ENCODE measurements at regions not wholly inside any gene's neighbourhood (a gene's known extent, or its start where the extent isn't known, plus 50 kb on each side); places are given as distances from the start of the nearest gene placed in this dataset.

DNA sequence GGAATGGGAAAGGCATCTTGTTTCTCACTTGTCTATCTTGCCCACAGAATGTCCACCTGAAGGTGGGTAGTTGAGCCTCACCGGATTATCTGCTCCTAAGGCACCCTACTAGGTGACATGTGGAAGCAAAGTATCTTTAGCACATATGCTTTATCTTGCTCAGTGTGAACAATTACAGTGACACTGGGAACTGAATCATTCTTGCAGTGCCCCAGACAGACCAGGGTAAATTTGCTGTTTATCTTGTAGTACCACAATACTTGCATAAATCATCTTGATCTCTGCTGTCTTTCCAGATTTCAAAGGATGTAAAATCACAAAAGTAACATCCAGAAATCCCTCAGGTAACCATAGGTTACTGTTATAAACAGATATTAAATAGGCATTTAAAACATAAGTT is 930.0 kb upstream of the INTU start:
- Histone ChIP-seq H3K4me1 (ENCODE audit: low read length) (no peaks in the 10 kb centered on the region), H3K36me3 (replicated peaks; ENCODE audit: insufficient read depth, low read length) (no peaks in the 10 kb centered on the region), H3K9me3 (replicated peaks; ENCODE audit: insufficient read depth, low read length) (no peaks in the 10 kb centered on the region; the same call in 1 of the 2 replicates), H3K4me3 (ENCODE audit: low read length) (no peak overlapping the region), H3F3A (ENCODE audit: insufficient read depth, low read length) (no peaks in the 10 kb centered on the region), H2AFZ (ENCODE audit: low read length) (no peak overlapping the region), H3K27ac (ENCODE audit: low read length) (no peak overlapping the region), H3K9ac (ENCODE audit: low read length) (no peak overlapping the region), H3K79me2 (ENCODE audit: low read length) (no peaks in the 10 kb centered on the region), H3K4me2 (ENCODE audit: low read depth, low read length) (no peak overlapping the region), H3K9me2 (replicated peaks; ENCODE audit: insufficient read depth, low read length) (no peaks in the 10 kb centered on the region), H3K27me3 (replicated peaks; ENCODE audit: insufficient read depth, low read length) (no peaks in the 10 kb centered on the region), H4K20me1 (ENCODE audit: insufficient read depth, low read length) (no peaks in the 10 kb centered on the region)
- no peak for TF ChIP-seq EZH2 (optimal IDR thresholded peaks at IDR 0.05; ENCODE audit: low read depth, low read length)
- TF ChIP-seq CTCF (IDR thresholded peaks at IDR 0.05; ENCODE audit: low read length), result no peak
- TF ChIP-seq EZH2phosphoT487 (IDR thresholded peaks at IDR 0.05; ENCODE audit: low read length), result no peak
- no peak for DNase-seq

DNA sequence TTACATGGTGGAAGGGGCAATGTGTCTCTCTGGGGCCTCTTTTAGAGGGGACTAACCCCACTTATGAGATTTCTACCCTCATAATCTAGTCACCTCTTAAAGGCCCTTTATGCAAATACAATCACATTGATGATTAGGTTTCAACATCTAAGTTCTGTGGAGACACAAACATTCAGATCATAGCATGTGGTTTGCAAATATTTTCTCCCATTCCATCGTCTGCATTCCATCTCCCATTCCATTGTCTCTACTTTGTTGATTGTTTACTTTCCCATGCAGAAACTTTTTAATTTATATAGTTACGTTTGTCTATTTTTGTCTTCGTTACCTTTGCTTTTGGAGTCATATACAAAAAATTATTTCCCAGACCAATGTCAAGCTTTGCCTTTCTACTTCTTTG is 927.5 kb upstream of the INTU start:
- no peaks in the 10 kb centered on the region for H3K27me3 ChIP-seq (replicated peaks; ENCODE audit: insufficient read depth, low read length)
- H3K36me3 ChIP-seq (replicated peaks; ENCODE audit: insufficient read depth, low read length), result no peaks in the 10 kb centered on the region
- no peaks in the 10 kb centered on the region for H3F3A ChIP-seq (ENCODE audit: insufficient read depth, low read length)
- H4K20me1 ChIP-seq (ENCODE audit: insufficient read depth, low read length), result no peaks in the 10 kb centered on the region
- no peak for TF ChIP-seq EZH2 (optimal IDR thresholded peaks at IDR 0.05; ENCODE audit: low read depth, low read length)
- no peak for TF ChIP-seq EZH2phosphoT487 (IDR thresholded peaks at IDR 0.05; ENCODE audit: low read length)
- TF ChIP-seq CTCF (IDR thresholded peaks at IDR 0.05; ENCODE audit: low read length), result no peak
- no peaks in the 10 kb centered on the region for H3K9me2 ChIP-seq (replicated peaks; ENCODE audit: insufficient read depth, low read length)
- H3K4me1 ChIP-seq (ENCODE audit: low read length), result no peaks in the 10 kb centered on the region
- no peak overlapping the region for H2AFZ ChIP-seq (ENCODE audit: low read length)
- no peak overlapping the region for H3K4me3 ChIP-seq (ENCODE audit: low read length)
- H3K4me2 ChIP-seq (ENCODE audit: low read depth, low read length), result no peak overlapping the region
- no peak for DNase-seq
- H3K9ac ChIP-seq (ENCODE audit: low read length), result no peak overlapping the region
- no peaks in the 10 kb centered on the region; the same call in 1 of the 2 replicates for H3K9me3 ChIP-seq (replicated peaks; ENCODE audit: insufficient read depth, low read length)
- no peaks in the 10 kb centered on the region for H3K79me2 ChIP-seq (ENCODE audit: low read length)
- no peak overlapping the region for H3K27ac ChIP-seq (ENCODE audit: low read length)

GRCh38 chr4:126708716-126709115 is 924.0 kb upstream of the INTU start:
- H3K27me3 ChIP-seq (replicated peaks; ENCODE audit: insufficient read depth, low read length), result no peaks in the 10 kb centered on the region
- no peaks in the 10 kb centered on the region for H3K79me2 ChIP-seq (ENCODE audit: low read length)
- no peak overlapping the region for H2AFZ ChIP-seq (ENCODE audit: low read length)
- no peak overlapping the region for H3K4me2 ChIP-seq (ENCODE audit: low read depth, low read length)
- H3F3A ChIP-seq (ENCODE audit: insufficient read depth, low read length), result no peaks in the 10 kb centered on the region
- no peak overlapping the region for H3K4me3 ChIP-seq (ENCODE audit: low read length)
- DNase-seq, result no peak
- H3K9me3 ChIP-seq (replicated peaks; ENCODE audit: insufficient read depth, low read length), result no peaks in the 10 kb centered on the region
- no peaks in the 10 kb centered on the region for H3K36me3 ChIP-seq (replicated peaks; ENCODE audit: insufficient read depth, low read length)
- H3K4me1 ChIP-seq (ENCODE audit: low read length), result no peaks in the 10 kb centered on the region
- TF ChIP-seq EZH2 (optimal IDR thresholded peaks at IDR 0.05; ENCODE audit: low read depth, low read length) (no peak), EZH2phosphoT487 (IDR thresholded peaks at IDR 0.05; ENCODE audit: low read length) (no peak), CTCF (IDR thresholded peaks at IDR 0.05; ENCODE audit: low read length) (no peak)
- no peaks in the 10 kb centered on the region for H3K9me2 ChIP-seq (replicated peaks; ENCODE audit: insufficient read depth, low read length)
- H4K20me1 ChIP-seq (ENCODE audit: insufficient read depth, low read length), result no peaks in the 10 kb centered on the region
- H3K27ac ChIP-seq (ENCODE audit: low read length), result no peak overlapping the region
- H3K9ac ChIP-seq (ENCODE audit: low read length), result no peak overlapping the region
